Heart left ventricle (tissue), 13 donors: ENCODE measurements at regions not wholly inside any gene's neighbourhood (a gene's known extent, or its start where the extent isn't known, plus 50 kb on each side); places are given as distances from the start of the nearest gene placed in this dataset.
"Not testable (repeated sequence)": the region's sequence is repeated elsewhere in the genome, so short reads cannot be mapped to it uniquely, and the experiment has no call there.

Experiments
- POLR2A ChIP-seq, 2 donors: fragments of 450-650 bp; IDR thresholded peaks; one replicate each; pipeline ENCODE4 v1.6.1; 2017; ENCODE audit warnings: antibody characterized with exemption in 2 of 2, mild to moderate bottlenecking in 2 of 2, moderate library complexity in 2 of 2
- TF ChIP-seq, protein P1 (sequence below), 12 donors: fragments of 200-600 bp; sonication (generic) in 4 of 12; IDR thresholded peaks; one replicate each; pipeline versions ENCODE4 v1.5.0 to v1.8.0; 2018 to 2022; ENCODE audit warnings: antibody characterized with exemption in 12 of 12, mild to moderate bottlenecking in 5 of 12
- donor health status: ischemic (EF 13 %, LVEDD 7.1; RV severe dilation, severe dysfunction).
- donor health status: DM: no; HTN: yes; CAD: no.
- donor health status: DM: no; HTN: no; CAD: no.
- donor health status: ischemic (EF 25% LVEDD 6.9; RV normal size, moderate dysfunction).
- donor health status: ischemic (EF 25% LVEDD 5.7; RV mildly dilated, moderate dysfunction).
- donor health status: ischemic (EF 35%, LVEDD 5.7; RV mildly dilated, moderate dysfunction).
- donor health status: nonischemic (EF 11% LVEDD 7.7; RV severe dilation, severe dysfunction).
- donor health status: DM: yes; HTN: yes; CAD: no.
- donor health status: PGD.
- donor health status: ischemic (EF 29% LVEDD 5.4; RV normal size, mild dysfunction).
- donor health status: nonischemic (EF 23%, LVEDD 6.1; RV moderate dilation, normal function).

DNA sequence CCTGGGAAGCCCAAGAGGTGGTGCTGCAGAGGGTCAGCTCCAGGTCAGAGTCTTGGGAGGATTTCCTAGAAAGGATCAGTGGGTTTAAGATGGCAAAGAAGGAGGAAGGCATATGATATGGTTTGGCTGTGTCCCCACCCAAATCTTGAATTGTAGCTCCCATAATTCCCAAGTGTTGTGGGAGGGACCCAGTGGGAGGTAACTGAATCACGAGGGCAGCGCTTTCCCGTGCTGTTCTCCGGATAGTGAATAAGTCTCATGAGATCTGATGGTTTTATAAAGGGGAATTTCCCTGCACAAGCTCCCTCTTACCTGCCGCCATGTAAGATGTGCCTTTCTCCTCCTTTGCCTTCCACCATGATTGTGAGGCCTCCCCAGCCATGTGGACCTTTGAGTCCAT, 240.4 kb downstream of the TOMM20 start:
- TF ChIP-seq, protein P1, sequence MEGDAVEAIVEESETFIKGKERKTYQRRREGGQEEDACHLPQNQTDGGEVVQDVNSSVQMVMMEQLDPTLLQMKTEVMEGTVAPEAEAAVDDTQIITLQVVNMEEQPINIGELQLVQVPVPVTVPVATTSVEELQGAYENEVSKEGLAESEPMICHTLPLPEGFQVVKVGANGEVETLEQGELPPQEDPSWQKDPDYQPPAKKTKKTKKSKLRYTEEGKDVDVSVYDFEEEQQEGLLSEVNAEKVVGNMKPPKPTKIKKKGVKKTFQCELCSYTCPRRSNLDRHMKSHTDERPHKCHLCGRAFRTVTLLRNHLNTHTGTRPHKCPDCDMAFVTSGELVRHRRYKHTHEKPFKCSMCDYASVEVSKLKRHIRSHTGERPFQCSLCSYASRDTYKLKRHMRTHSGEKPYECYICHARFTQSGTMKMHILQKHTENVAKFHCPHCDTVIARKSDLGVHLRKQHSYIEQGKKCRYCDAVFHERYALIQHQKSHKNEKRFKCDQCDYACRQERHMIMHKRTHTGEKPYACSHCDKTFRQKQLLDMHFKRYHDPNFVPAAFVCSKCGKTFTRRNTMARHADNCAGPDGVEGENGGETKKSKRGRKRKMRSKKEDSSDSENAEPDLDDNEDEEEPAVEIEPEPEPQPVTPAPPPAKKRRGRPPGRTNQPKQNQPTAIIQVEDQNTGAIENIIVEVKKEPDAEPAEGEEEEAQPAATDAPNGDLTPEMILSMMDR (IDR thresholded peaks at IDR 0.05), result not testable (repeated sequence)
- not testable (repeated sequence) for TF ChIP-seq POLR2A (IDR thresholded peaks at IDR 0.05)
